ENCODE measurements at regions not wholly inside any gene's neighbourhood (a gene's known extent, or its start where the extent isn't known, plus 50 kb on each side); places are given as distances from the start of the nearest gene placed in this dataset.
A peak's percentile ranks its signal among the peaks of the same experiment; 100 is the strongest.

- no peaks in the 10 kb centered on the region for H3K36me3 ChIP-seq (ENCODE audit: insufficient read depth, low read length)
- peaks cover 7% of the 10 kb centered on the region for H3K27me3 ChIP-seq (ENCODE audit: insufficient read depth, low read length, poor library complexity)
- H3K4me1 ChIP-seq (ENCODE audit: insufficient read depth, low read length) = no peaks in the 10 kb centered on the region
- no peak overlapping the region for H3K27ac ChIP-seq (ENCODE audit: low read length)
- H3K79me2 ChIP-seq (ENCODE audit: insufficient read depth, low read length) = no peaks in the 10 kb centered on the region
- no peak for ATAC-seq (ENCODE audit: insufficient read depth, low read depth)
- H2AFZ ChIP-seq (ENCODE audit: low read depth, low read length) = no peak overlapping the region
- no peak for TF ChIP-seq CTCF (IDR thresholded peaks at IDR 0.05; ENCODE audit: borderline replicate concordance, extremely low read depth, low read length, poor library complexity, severe bottlenecking)
- H3K4me2 ChIP-seq (ENCODE audit: insufficient read depth, low read length) = no peak overlapping the region
- no peak overlapping the region for H3K9ac ChIP-seq (ENCODE audit: low read depth, low read length)
- no peaks in the 10 kb centered on the region for H4K20me1 ChIP-seq (ENCODE audit: insufficient read depth, low read length)
- no peaks in the 10 kb centered on the region for H3K9me3 ChIP-seq (ENCODE audit: insufficient read depth, low read length, severe bottlenecking)
- no peak for DNase-seq
- no peak overlapping the region for H3K4me3 ChIP-seq (ENCODE audit: low read depth in 1 of 2, low read length in 2 of 2)
These were observed 502.0 kb downstream of the BMP2 start for GRCh38 chr20:7269452-7269851.

- no peaks in the 10 kb centered on the region for H4K20me1 ChIP-seq (ENCODE audit: insufficient read depth, low read length)
- no peak overlapping the region for H3K27ac ChIP-seq (ENCODE audit: low read length)
- H2AFZ ChIP-seq (ENCODE audit: low read depth, low read length) = no peak overlapping the region
- no peaks in the 10 kb centered on the region for H3K9me3 ChIP-seq (ENCODE audit: insufficient read depth, low read length, severe bottlenecking)
- no peak overlapping the region for H3K4me2 ChIP-seq (ENCODE audit: insufficient read depth, low read length)
- no peak for ATAC-seq (ENCODE audit: insufficient read depth, low read depth)
- H3K4me1 ChIP-seq (ENCODE audit: insufficient read depth, low read length) = no peaks in the 10 kb centered on the region
- H3K36me3 ChIP-seq (ENCODE audit: insufficient read depth, low read length) = no peaks in the 10 kb centered on the region
- no peaks in the 10 kb centered on the region for H3K79me2 ChIP-seq (ENCODE audit: insufficient read depth, low read length)
- no peak overlapping the region for H3K4me3 ChIP-seq (ENCODE audit: low read depth in 1 of 2, low read length in 2 of 2)
- DNase-seq = no peak
- H3K27me3 ChIP-seq (ENCODE audit: insufficient read depth, low read length, poor library complexity) = peaks cover 16% of the 10 kb centered on the region
- no peak for TF ChIP-seq EZH2 (IDR thresholded peaks at IDR 0.05; ENCODE audit: borderline replicate concordance, low read depth, low read length, severe bottlenecking)
- TF ChIP-seq CTCF (IDR thresholded peaks at IDR 0.05; ENCODE audit: borderline replicate concordance, extremely low read depth, low read length, poor library complexity, severe bottlenecking) = peak; percentile 24
- H3K9ac ChIP-seq (ENCODE audit: low read depth, low read length) = no peak overlapping the region
These were observed 505.0 kb downstream of the BMP2 start for GRCh38 chr20:7272512-7272911.

GRCh38 chr20:7274870-7275269, 507.4 kb downstream of the BMP2 start:
- no peak for TF ChIP-seq CTCF (IDR thresholded peaks at IDR 0.05; ENCODE audit: borderline replicate concordance, extremely low read depth, low read length, poor library complexity, severe bottlenecking)
- TF ChIP-seq EZH2 (IDR thresholded peaks at IDR 0.05; ENCODE audit: borderline replicate concordance, low read depth, low read length, severe bottlenecking) = no peak
- Histone ChIP-seq H3K36me3 (ENCODE audit: insufficient read depth, low read length) (no peaks in the 10 kb centered on the region), H4K20me1 (ENCODE audit: insufficient read depth, low read length) (no peaks in the 10 kb centered on the region), H2AFZ (ENCODE audit: low read depth, low read length) (no peak overlapping the region), H3K9ac (ENCODE audit: low read depth, low read length) (no peak overlapping the region), H3K27ac (ENCODE audit: low read length) (no peak overlapping the region), H3K4me3 (ENCODE audit: low read depth in 1 of 2, low read length in 2 of 2) (no peak overlapping the region), H3K9me3 (ENCODE audit: insufficient read depth, low read length, severe bottlenecking) (no peaks in the 10 kb centered on the region), H3K4me1 (ENCODE audit: insufficient read depth, low read length) (no peaks in the 10 kb centered on the region), H3K4me2 (ENCODE audit: insufficient read depth, low read length) (no peak overlapping the region), H3K79me2 (ENCODE audit: insufficient read depth, low read length) (no peaks in the 10 kb centered on the region), H3K27me3 (ENCODE audit: insufficient read depth, low read length, poor library complexity) (peaks cover 16% of the 10 kb centered on the region)
- DNase-seq (no peak), ATAC-seq (ENCODE audit: insufficient read depth, low read depth) (no peak)

GRCh38 chr20:7275645-7276237, 508.3 kb downstream of the BMP2 start:
- ATAC-seq (ENCODE audit: insufficient read depth, low read depth) = no peak
- no peak for DNase-seq
- peaks cover 16% of the 10 kb centered on the region for H3K27me3 ChIP-seq (ENCODE audit: insufficient read depth, low read length, poor library complexity)
- H2AFZ ChIP-seq (ENCODE audit: low read depth, low read length) = no peak overlapping the region
- no peaks in the 10 kb centered on the region for H3K4me1 ChIP-seq (ENCODE audit: insufficient read depth, low read length)
- no peak overlapping the region for H3K27ac ChIP-seq (ENCODE audit: low read length)
- TF ChIP-seq CTCF (IDR thresholded peaks at IDR 0.05; ENCODE audit: borderline replicate concordance, extremely low read depth, low read length, poor library complexity, severe bottlenecking) = no peak
- no peaks in the 10 kb centered on the region for H3K9me3 ChIP-seq (ENCODE audit: insufficient read depth, low read length, severe bottlenecking)
- H3K4me2 ChIP-seq (ENCODE audit: insufficient read depth, low read length) = no peak overlapping the region
- no peak overlapping the region for H3K9ac ChIP-seq (ENCODE audit: low read depth, low read length)
- no peaks in the 10 kb centered on the region for H4K20me1 ChIP-seq (ENCODE audit: insufficient read depth, low read length)
- H3K79me2 ChIP-seq (ENCODE audit: insufficient read depth, low read length) = no peaks in the 10 kb centered on the region
- no peaks in the 10 kb centered on the region for H3K36me3 ChIP-seq (ENCODE audit: insufficient read depth, low read length)
- no peak overlapping the region for H3K4me3 ChIP-seq (ENCODE audit: low read depth in 1 of 2, low read length in 2 of 2)

Measured in DND-41 (cell line).